M059J (cell line): ENCODE measurements at regions not wholly inside any gene's neighbourhood (a gene's known extent, or its start where the extent isn't known, plus 50 kb on each side); places are given as distances from the start of the nearest gene placed in this dataset.
A peak's percentile ranks its signal among the peaks of the same experiment; 100 is the strongest.

Source experiments
- DNase-seq: peaks from one replicate; pipeline ENCODE4 v3.0.0-alpha.2; 2012; ENCODE audit warnings: low read depth

DNA sequence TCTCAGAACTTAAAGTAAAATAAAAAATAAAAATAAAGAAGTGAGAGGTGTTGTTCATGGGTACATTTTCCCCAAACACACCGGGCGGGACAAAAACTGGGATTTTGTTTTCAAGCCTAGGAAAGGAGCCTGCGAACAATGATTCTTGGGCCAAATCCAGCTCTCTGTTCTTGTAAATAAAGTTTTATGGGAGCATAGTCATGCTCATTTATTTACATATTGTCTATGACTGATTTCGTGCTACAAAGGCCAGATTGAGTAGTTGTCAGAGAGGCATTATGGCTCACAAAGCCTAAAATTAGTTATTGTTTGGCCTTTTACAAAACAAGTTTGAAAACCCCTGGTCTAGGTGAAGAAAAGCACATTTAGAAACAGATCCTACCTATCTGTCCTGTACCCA lies 821.0 kb upstream of the GRAMD2B start:
- DNase-seq: no peak

GRCh38 chr5:125603321-125603720 lies 819.9 kb upstream of the GRAMD2B start:
- no peak for DNase-seq

DNA sequence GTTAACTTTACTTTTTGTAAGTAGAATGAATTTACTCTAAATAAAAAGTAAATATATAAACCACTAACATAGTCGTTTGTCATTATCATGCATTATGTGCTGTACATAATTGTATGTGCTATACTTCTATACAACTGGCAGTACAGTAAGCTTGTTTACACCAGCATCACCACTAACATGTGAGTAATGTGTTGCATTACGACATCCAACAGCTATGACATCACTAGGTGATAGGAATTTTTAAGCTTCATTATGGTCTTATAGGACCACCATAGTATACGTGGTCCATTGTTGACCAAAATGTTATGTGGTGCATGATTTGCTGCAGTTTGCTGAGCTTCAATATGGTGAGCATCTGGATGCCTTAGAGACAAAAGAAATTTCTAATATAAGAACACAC lies 819.1 kb upstream of the GRAMD2B start:
- DNase-seq: no peak

DNA sequence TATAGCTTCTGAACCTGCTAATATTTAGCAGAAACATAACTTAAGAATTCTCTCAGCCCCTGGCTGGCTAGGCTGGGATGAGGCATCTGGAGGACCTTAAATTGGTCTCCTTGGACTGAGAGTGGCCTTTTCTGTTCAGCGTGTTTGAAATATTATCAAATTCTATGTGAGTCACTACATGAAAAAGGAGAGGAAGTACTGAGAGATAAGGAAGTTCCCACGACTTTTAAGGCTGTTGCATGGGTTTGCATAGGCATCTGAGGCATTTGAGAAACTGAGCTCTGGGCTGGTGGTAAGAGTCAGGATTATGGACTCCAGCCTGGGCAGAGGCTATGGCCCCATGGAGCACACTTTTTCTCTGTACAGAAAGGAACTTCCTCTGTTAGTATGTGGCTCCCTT lies 816.2 kb upstream of the GRAMD2B start:
- peak; percentile 7 for DNase-seq

GRCh38 chr5:125609011-125609410 lies 814.2 kb upstream of the GRAMD2B start:
- DNase-seq: no peak

DNA sequence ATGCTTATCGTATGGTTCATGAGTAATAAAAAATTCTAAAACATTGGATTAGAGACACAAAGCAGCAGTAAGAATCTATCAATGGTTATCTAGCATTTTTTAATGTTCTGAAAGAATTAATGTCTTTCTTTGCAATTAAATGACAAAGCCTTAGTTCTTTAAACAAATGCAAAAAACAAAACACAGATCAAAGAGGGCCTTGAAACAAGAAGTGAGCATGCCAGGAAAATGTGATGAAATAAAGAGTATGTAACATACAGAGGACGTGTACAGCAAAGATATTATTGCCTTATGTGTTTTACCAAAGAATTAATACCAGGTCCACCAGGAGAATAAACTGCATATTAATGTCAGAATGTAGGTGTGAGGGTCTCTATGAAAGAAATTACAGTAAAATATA lies 812.3 kb upstream of the GRAMD2B start:
- DNase-seq: no peak

DNA sequence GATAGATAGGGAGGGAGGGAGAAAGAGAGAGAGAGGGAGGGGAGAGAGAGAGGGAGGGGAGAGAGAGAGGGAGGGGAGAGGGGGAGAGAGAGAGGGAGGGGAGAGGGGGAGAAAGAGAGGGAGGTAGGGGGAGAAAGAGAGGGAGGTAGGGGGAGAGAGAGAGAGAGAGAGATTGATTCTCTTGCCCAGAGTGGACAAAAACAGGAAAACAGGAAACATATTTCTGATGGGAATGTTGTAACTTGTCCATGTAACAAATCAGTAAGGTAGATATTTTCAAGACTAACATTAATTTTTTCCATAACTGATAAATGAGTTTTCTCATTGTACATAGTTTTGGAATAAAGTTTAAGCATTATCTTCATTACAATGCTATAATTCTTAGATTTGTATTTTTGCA lies 811.7 kb upstream of the GRAMD2B start:
- no peak for DNase-seq

- DNase-seq: no peak
Observed at GRCh38 chr5:125612181-125612721, 811.0 kb upstream of the GRAMD2B start.

- DNase-seq: no peak
Observed at GRCh38 chr5:125612776-125613175, 810.4 kb upstream of the GRAMD2B start.

GRCh38 chr5:125630237-125630636 lies 793.0 kb upstream of the GRAMD2B start:
- DNase-seq: no peak

- DNase-seq: no peak
Observed at GRCh38 chr5:125633523-125633922, 789.7 kb upstream of the GRAMD2B start.

DNA sequence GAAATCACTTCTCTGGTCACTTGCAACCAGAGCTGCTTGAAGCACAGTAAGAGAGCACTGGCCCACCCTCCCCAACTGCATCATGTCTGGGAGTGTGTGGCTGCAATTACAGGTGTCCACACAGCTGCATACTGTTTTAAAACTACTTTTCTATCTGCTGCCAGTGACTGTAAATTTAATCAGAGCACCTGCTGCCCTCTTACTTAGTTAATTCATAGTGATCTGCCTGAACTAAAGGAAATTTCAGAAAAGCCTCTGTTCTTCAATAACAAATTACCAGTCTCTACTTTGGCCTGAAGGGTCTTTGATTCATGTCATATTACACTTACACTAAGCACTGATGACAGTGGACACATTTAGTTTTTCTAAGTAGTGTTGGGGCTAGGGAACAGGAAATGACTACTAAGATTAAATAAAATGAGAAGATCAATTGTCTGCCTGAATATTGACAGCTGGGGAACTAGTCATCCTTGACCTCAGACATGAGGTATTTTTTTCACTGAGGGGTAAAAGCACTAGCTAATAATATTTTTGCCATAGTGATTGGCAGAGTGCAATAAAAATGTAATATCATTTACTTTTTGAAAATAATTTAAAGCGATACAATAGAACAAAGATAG lies 788.9 kb upstream of the GRAMD2B start:
- no peak for DNase-seq

- DNase-seq: no peak
Observed at GRCh38 chr5:125639858-125640257, 783.4 kb upstream of the GRAMD2B start.

DNA sequence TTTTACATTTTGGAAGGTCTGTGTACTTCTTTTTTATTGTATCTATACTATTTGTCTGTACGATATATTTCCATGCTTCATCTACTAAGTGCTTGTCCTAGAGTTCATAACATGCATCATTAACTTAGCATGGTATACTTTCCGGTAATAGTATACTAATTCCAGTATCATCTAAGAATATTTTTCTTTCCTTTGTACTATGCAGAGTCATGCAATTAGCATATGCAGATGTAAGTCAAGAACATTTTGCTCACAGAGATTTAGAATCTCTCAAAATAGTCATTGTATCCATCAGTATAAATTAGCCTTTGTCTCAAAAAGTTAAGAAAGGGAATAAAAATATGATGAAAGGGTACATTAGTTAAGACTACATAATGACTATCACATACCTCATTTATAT lies 770.4 kb upstream of the GRAMD2B start:
- DNase-seq: no peak

- no peak for DNase-seq
Observed at GRCh38 chr5:125654392-125654791, 768.8 kb upstream of the GRAMD2B start.

- DNase-seq: no peak
Observed at GRCh38 chr5:125655156-125655555, 768.1 kb upstream of the GRAMD2B start.

DNA sequence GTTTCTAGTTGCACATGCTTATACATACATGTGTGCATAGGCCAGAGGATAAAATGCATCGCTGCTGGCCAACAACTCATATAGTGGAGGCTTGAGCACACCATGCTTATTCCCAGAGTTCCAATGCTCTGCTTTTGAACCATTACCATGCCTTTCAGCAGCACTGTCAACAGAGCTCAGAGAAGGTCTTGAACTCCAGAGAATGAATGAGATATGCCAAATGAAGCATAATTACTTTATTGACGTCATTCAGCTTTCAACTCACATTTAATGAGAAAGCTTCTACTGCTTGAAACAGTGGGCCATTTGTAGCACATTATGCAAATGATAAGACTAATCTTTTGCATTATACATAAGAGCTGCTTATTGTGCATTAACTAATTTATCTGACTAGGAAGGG lies 765.3 kb upstream of the GRAMD2B start:
- DNase-seq: no peak

DNA sequence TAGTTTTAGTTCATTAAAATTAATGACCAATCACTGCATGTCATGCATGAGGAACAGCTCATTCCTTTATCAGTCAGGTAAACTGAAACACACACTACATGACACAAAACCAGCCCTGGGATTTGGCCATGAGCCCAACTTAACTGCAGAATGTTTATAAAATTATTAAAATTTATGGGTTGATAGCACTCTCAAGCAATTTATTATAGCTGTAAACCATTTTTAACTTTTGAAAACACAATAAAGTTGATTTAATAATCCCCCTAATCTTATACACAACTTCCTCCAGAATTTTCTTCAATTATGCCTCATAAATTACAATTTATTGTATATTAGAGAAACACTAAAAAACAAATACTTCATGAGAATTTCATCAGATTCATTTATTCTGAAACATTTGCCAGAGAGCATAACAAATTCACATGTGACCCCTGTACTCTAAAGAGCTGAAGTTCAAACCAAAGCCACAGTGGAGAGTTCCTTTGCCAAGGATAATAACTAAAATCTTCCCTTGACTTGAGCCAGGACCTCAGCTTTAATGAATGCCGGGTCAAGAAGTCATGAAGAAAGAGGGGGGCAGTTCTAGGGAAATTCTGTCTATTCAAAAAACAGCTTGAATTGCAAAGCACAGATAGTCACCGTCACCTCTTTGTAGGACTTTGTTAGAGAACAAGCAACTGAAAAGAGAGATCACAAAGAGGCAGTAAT lies 763.7 kb upstream of the GRAMD2B start:
- peak; percentile 85 for DNase-seq

- peak; percentile 31 for DNase-seq
Observed at GRCh38 chr5:125660231-125660895, 762.8 kb upstream of the GRAMD2B start.

DNA sequence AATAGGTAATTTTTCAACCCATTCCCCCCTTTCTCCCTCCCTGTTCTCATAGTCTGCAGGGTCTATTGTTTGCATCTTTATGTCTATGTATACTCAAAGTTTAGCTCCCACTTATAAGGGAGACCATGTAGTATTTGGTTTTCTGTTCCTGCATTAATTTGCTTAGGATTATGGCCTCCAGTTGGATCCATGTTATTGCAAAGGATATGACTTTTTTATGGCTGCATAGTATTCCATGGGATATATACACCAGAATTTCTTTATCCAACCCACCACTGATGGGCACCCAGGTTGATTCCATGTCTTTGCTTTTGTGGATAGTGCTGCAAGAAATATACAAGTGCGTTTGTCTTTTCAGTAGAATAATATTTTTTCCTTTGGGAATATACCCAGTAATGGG lies 761.6 kb upstream of the GRAMD2B start:
- no peak for DNase-seq

DNA sequence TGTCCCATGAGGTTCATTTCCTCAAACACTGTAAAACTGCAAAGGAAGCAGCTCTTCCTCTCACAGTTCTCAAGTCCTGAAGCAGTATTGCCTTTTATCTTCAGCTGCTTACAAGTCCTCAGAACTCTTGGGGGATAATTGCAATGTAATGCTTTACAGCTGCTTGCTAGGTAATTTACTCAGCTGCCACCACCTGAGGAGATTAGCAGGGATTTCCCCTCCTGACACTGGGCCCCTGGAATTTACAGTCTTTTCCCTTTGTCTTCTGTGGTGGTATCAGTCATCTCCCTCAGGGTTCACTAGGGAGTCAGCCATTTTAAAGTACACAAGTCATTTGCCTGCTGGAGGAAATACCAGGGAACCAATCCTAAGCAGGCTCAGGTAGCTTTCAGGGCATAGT lies 754.3 kb upstream of the GRAMD2B start:
- peak; percentile 71 for DNase-seq

DNA sequence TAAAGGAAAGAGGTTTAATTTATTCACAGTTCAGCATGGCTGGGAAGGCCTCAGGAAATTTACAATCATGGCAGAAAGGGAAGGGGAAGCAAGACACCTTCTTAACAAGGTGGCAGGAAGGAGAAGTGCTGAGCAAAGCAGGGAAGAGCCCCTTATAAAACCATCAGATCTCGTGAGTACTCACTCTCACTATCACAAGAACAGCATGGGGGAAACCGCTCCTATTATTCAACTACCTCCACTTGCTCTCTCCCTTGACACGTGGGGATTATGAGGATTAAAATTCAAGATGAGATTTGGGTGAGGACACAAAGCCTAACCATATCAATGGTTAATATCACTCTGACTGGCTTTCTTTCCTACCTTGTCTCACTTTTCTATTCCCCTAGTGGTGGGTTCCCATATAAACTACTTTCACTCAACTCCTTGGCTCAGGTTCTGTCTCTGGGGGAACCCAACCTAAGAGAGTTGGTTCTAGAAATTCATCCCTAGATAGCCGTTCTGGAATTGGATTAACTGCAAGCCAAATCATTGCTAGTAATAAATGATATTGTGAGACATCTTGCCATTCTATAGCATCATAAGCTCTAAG lies 749.8 kb upstream of the GRAMD2B start:
- DNase-seq: no peak

GRCh38 chr5:125679522-125679921 lies 743.7 kb upstream of the GRAMD2B start:
- DNase-seq: peak; percentile 26
